BJ (cell line): ENCODE measurements at regions not wholly inside any gene's neighbourhood (a gene's known extent, or its start where the extent isn't known, plus 50 kb on each side); places are given as distances from the start of the nearest gene placed in this dataset.

Experiments used
- CTCF ChIA-PET: fragments of 350-600 bp; formaldehyde crosslinking; extraction: SDS; loops from one replicate; lab custom pipeline; 2021; ENCODE audit warnings: antibody characterized with exemption, inconsistent platforms; lab: Yijun Ruan, JAX
- POLR2A ChIA-PET: fragments of 300-600 bp; sonication (Branson Sonifier 250); formaldehyde crosslinking; extraction: SDS; loops from one replicate; lab custom pipeline; 2021; ENCODE audit warnings: antibody characterized with exemption; lab: Charles Lee
- DNase-seq: peaks from one replicate; pipeline ENCODE4 v3.0.0-alpha.2; 2011; ENCODE audit warnings: low read depth
- H3K27me3 ChIP-seq: 2 replicates; pipeline ENCODE4 v1.6.0; 2011; ENCODE audit warnings: low read length; ENCODE audit not compliant: control insufficient read depth, insufficient read depth
- H3K36me3 ChIP-seq: 2 replicates; pipeline ENCODE4 v1.5.1; 2011; ENCODE audit warnings: low read length; ENCODE audit not compliant: control insufficient read depth, insufficient read depth
- H3K4me3 ChIP-seq: 2 replicates; pipeline ENCODE4 v1.5.1; 2011; ENCODE audit warnings: low read depth, mild to moderate bottlenecking, control low read depth, low read length
- CTCF ChIP-seq: IDR thresholded peaks from 2 replicates; pipeline ENCODE4 v1.5.1; 2011; ENCODE audit warnings: low read depth, mild to moderate bottlenecking, control low read depth, inconsistent platforms, low read length, moderate library complexity; ENCODE audit not compliant: insufficient read depth

DNA sequence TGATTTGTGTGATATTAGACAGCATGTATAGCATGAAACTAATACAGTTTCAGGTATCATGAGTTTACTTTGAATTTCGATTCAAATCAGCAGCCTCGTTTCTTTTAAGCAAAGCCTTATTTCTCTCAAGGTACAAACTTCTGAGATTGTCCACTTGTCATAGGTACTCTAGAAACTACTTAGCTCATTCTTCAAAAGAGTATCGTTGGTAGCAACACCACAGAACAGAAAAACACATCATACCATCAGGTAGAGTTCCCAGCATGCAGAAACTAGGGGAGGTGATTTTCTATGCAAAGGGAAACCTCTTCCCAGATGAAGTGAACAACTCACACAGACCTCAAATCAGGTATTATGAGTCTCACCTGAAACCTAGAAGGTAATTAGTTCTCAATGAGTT is 237.0 kb upstream of the SOX9 start:
- Histone ChIP-seq H3K27me3 (no peaks in the 10 kb centered on the region), H3K4me3 (no peak overlapping the region), H3K36me3 (no peaks in the 10 kb centered on the region)
- TF ChIP-seq CTCF, result no peak
- CTCF ChIA-PET, result interaction anchor here (0.7 to 1.0 kb wide), 2 partner anchors 14 to 157 kb away, joined by 3 read pairs; no protein-coding TSS in a partner anchor
- POLR2A ChIA-PET, result no interaction called here
- DNase-seq, result no peak

DNA sequence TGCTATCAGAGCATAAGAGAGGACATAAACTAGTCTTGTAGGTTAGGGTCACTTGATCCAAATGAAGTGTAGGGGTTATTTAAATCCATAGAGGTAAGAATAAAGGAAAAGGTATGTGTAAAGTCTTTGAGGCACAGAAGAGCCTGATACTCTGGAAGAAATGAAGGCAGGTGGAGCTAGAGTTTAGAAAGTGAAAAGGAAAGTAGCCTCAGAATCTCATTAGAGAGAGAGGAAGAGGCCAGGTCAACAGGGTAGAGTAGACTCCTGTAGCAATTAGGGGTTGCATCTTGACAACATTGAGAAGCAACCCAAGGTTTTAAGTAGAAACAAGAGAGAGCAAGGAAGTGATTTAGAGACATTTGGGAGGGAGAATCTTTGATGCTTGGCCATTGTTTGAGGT is 235.2 kb upstream of the SOX9 start:
- H3K4me3 ChIP-seq, result no peak overlapping the region
- no peak for DNase-seq
- no peaks in the 10 kb centered on the region for H3K27me3 ChIP-seq
- TF ChIP-seq CTCF, result no peak
- ChIA-PET CTCF (no interaction called here), POLR2A (no interaction called here)
- no peaks in the 10 kb centered on the region for H3K36me3 ChIP-seq

GRCh38 chr17:71899317-71899716 is 221.5 kb upstream of the SOX9 start:
- POLR2A ChIA-PET, result no interaction called here
- DNase-seq, result no peak
- Histone ChIP-seq H3K36me3 (no peaks in the 10 kb centered on the region), H3K4me3 (no peak overlapping the region), H3K27me3 (no peaks in the 10 kb centered on the region)
- CTCF ChIA-PET, result no interaction called here
- TF ChIP-seq CTCF, result no peak

DNA sequence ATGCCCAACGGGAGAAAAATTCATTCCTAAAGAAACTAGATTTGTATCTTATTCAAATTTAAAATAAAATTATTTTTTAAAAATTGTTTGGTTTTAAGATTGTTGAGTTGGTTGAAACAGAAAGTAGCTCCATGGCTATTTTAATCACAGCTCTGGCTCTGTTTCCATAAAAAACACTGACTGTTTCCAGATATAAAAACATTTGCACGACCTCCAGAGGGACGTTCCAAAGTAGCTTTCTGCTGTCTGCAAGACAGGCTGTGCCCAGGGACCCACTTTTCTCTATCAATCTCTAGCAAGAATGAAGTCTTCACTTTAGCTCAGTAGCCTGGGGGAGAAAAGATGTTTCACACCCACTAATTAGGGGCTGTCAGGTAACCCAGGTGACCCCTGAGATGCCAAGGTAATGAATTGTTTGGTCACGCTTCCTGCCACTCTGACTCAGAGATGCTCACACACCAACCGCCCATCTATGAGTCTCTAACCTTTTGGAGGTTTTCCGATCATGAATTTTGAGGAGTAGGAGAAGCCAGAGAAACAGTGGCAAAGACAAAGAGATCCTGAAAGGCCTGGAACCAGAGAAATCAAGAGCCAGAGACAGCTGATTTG is 220.1 kb upstream of the SOX9 start:
- ChIA-PET POLR2A (no interaction called here), CTCF (no interaction called here)
- H3K36me3 ChIP-seq, result no peaks in the 10 kb centered on the region
- no peak overlapping the region for H3K4me3 ChIP-seq
- no peaks in the 10 kb centered on the region for H3K27me3 ChIP-seq
- TF ChIP-seq CTCF, result no peak
- no peak for DNase-seq

- POLR2A ChIA-PET, result no interaction called here
- CTCF ChIA-PET, result no interaction called here
Measured at GRCh38 chr17:71902894-71903506, 217.8 kb upstream of the SOX9 start.

More at GRCh38 chr17:71902894-71903506, 217.8 kb upstream of the SOX9 start:
- no peak for DNase-seq
- no peak for TF ChIP-seq CTCF
- H3K27me3 ChIP-seq, result no peaks in the 10 kb centered on the region
- no peak overlapping the region for H3K4me3 ChIP-seq
- no peaks in the 10 kb centered on the region for H3K36me3 ChIP-seq
